BE2C (cell line): ENCODE measurements at regions not wholly inside any gene's neighbourhood (a gene's known extent, or its start where the extent isn't known, plus 50 kb on each side); places are given as distances from the start of the nearest gene placed in this dataset.

Experiments
- DNase-seq: peaks from one replicate; pipeline ENCODE4 v3.0.0-alpha.2; 2020
- H3K27me3 ChIP-seq: fragments of 250-450 bp; sonication (Bioruptor Pico); 2 replicates; pipeline ENCODE4 v1.5.1; 2020; ENCODE audit warnings: mild to moderate bottlenecking
- H3K36me3 ChIP-seq: fragments of 250-450 bp; sonication (Bioruptor Pico); 2 replicates; pipeline ENCODE4 v1.5.1; 2020; ENCODE audit warnings: mild to moderate bottlenecking
- H3K4me1 ChIP-seq: fragments of 250-450 bp; sonication (Bioruptor Pico); 2 replicates; pipeline ENCODE4 v1.5.1; 2020
- H3K4me3 ChIP-seq: 2 replicates; pipeline ENCODE4 v1.5.1; 2011; ENCODE audit warnings: low read depth, low read length
- H3K9me3 ChIP-seq: fragments of 250-450 bp; sonication (Bioruptor Pico); 2 replicates; pipeline ENCODE4 v1.5.1; 2020
- TF ChIP-seq, protein P1 (sequence below): IDR thresholded peaks from 2 replicates; pipeline ENCODE4 v1.5.1; 2012; ENCODE audit warnings: mild to moderate bottlenecking, low read depth, low read length

GRCh38 chr16:86863609-86864008 lies 285.3 kb downstream of the FOXL1 start:
- H3K4me3 ChIP-seq = no peak overlapping the region
- no peaks in the 10 kb centered on the region for H3K4me1 ChIP-seq
- no peak for DNase-seq
- TF ChIP-seq, protein P1, sequence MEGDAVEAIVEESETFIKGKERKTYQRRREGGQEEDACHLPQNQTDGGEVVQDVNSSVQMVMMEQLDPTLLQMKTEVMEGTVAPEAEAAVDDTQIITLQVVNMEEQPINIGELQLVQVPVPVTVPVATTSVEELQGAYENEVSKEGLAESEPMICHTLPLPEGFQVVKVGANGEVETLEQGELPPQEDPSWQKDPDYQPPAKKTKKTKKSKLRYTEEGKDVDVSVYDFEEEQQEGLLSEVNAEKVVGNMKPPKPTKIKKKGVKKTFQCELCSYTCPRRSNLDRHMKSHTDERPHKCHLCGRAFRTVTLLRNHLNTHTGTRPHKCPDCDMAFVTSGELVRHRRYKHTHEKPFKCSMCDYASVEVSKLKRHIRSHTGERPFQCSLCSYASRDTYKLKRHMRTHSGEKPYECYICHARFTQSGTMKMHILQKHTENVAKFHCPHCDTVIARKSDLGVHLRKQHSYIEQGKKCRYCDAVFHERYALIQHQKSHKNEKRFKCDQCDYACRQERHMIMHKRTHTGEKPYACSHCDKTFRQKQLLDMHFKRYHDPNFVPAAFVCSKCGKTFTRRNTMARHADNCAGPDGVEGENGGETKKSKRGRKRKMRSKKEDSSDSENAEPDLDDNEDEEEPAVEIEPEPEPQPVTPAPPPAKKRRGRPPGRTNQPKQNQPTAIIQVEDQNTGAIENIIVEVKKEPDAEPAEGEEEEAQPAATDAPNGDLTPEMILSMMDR = no peak
- H3K27me3 ChIP-seq = no peaks in the 10 kb centered on the region
- no peaks in the 10 kb centered on the region for H3K36me3 ChIP-seq
- H3K9me3 ChIP-seq = no peaks in the 10 kb centered on the region

DNA sequence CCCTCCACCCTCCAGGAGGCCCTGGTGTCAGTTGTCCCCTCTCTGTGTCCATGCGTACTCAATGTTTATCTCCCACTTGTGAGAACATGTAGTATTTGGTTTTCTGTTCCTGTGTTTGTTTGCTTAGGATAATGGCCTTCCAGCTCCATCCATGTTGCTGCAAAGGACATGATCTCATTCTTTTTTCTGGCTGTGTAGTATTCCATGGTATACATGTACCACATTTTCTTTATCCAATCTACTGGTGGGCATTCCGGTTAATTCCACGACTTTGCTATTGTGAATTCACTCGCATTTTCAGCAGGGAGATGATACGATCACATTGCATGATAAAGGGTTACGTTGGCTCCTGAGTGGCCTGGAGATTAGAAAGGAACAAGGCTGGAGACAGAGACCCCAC lies 286.2 kb downstream of the FOXL1 start:
- no peak overlapping the region for H3K4me3 ChIP-seq
- H3K36me3 ChIP-seq = no peaks in the 10 kb centered on the region
- TF ChIP-seq, protein P1 = no peak
- no peaks in the 10 kb centered on the region for H3K9me3 ChIP-seq
- peaks cover 6% of the 10 kb centered on the region; the same call in 1 of the 2 replicates for H3K27me3 ChIP-seq
- no peak for DNase-seq
- H3K4me1 ChIP-seq = no peaks in the 10 kb centered on the region

- H3K4me3 ChIP-seq = no peak overlapping the region
- DNase-seq = no peak
- H3K27me3 ChIP-seq = peaks cover 11% of the 10 kb centered on the region; the same call in 1 of the 2 replicates
- H3K36me3 ChIP-seq = no peaks in the 10 kb centered on the region
- TF ChIP-seq, protein P1 = no peak
- no peaks in the 10 kb centered on the region for H3K4me1 ChIP-seq
- H3K9me3 ChIP-seq = no peaks in the 10 kb centered on the region
Measured at GRCh38 chr16:86865851-86866662, 287.7 kb downstream of the FOXL1 start.

- TF ChIP-seq, protein P1 = no peak
- Histone ChIP-seq H3K27me3 (peaks cover 11% of the 10 kb centered on the region; the same call in 1 of the 2 replicates), H3K36me3 (no peaks in the 10 kb centered on the region), H3K4me1 (no peaks in the 10 kb centered on the region), H3K9me3 (no peaks in the 10 kb centered on the region), H3K4me3 (no peak overlapping the region)
- DNase-seq = no peak
Measured at GRCh38 chr16:86866986-86867722, 288.8 kb downstream of the FOXL1 start.

GRCh38 chr16:86868070-86868469 lies 289.7 kb downstream of the FOXL1 start:
- TF ChIP-seq, protein P1 = no peak
- no peak for DNase-seq
- no peaks in the 10 kb centered on the region for H3K9me3 ChIP-seq
- H3K4me3 ChIP-seq = no peak overlapping the region
- H3K27me3 ChIP-seq = peaks cover 11% of the 10 kb centered on the region; the same call in 1 of the 2 replicates
- H3K36me3 ChIP-seq = no peaks in the 10 kb centered on the region
- no peaks in the 10 kb centered on the region for H3K4me1 ChIP-seq

DNA sequence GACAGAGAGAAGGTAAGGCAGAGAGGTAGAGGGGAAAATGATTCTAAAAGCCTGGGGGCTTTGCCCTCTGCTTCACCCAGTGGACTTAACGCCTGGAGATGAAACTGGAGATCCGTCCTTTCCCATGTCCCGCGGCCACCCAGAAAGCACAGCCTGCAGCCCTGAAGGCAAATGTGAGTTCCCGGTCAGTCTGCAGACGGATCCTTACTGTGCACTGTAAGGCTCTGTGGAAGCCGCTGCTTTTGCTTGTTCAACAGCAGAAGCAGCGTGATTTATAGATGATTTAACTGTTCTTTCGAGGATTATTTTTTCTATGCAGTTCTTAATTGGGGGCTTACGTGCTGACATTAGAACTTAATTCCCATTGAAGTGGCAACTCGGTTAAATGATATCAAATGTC lies 290.4 kb downstream of the FOXL1 start:
- Histone ChIP-seq H3K4me1 (no peaks in the 10 kb centered on the region), H3K27me3 (peaks cover 11% of the 10 kb centered on the region; the same call in 1 of the 2 replicates), H3K4me3 (no peak overlapping the region), H3K9me3 (no peaks in the 10 kb centered on the region), H3K36me3 (no peaks in the 10 kb centered on the region)
- DNase-seq = no peak
- TF ChIP-seq, protein P1 = no peak
